Inflammatory macrophage (primary cell): ENCODE measurements at regions not wholly inside any gene's neighbourhood (a gene's known extent, or its start where the extent isn't known, plus 50 kb on each side); places are given as distances from the start of the nearest gene placed in this dataset.

Source experiments
- DNase-seq, 2 donors: peaks; one replicate each; pipeline ENCODE4 v3.0.0-alpha.2; 2020 to 2022

GRCh38 chr1:112231331-112231730 is 164.7 kb upstream of the CTTNBP2NL start:
- DNase-seq: no peak

- DNase-seq: no peak
Observed at GRCh38 chr1:112232848-112233247, 163.2 kb upstream of the CTTNBP2NL start.

- no peak for DNase-seq
Observed at GRCh38 chr1:112234710-112235109, 161.3 kb upstream of the CTTNBP2NL start.

GRCh38 chr1:112237983-112238545 is 157.9 kb upstream of the CTTNBP2NL start:
- no peak for DNase-seq

GRCh38 chr1:112239683-112240330 is 156.2 kb upstream of the CTTNBP2NL start:
- DNase-seq: no peak

- no peak for DNase-seq
Observed at GRCh38 chr1:112242470-112242869, 153.5 kb upstream of the CTTNBP2NL start.

- DNase-seq: no peak
Observed at GRCh38 chr1:112244131-112244530, 151.9 kb upstream of the CTTNBP2NL start.

GRCh38 chr1:112245114-112245513 is 150.9 kb upstream of the CTTNBP2NL start:
- no peak for DNase-seq

- DNase-seq: no peak
Observed at GRCh38 chr1:112247036-112247597, 148.9 kb upstream of the CTTNBP2NL start.

- no peak for DNase-seq
Observed at GRCh38 chr1:112247961-112248360, 148.1 kb upstream of the CTTNBP2NL start.

- DNase-seq: no peak
Observed at GRCh38 chr1:112250892-112251291, 145.1 kb upstream of the CTTNBP2NL start.

- no peak for DNase-seq
Observed at GRCh38 chr1:112251766-112252506, 144.1 kb upstream of the CTTNBP2NL start.

- no peak for DNase-seq
Observed at GRCh38 chr1:112253366-112253765, 142.6 kb upstream of the CTTNBP2NL start.

- DNase-seq: no peak
Observed at GRCh38 chr1:112255080-112255479, 140.9 kb upstream of the CTTNBP2NL start.

- DNase-seq: no peak
Observed at GRCh38 chr1:112256411-112256810, 139.6 kb upstream of the CTTNBP2NL start.

GRCh38 chr1:112257043-112257835 is 138.8 kb upstream of the CTTNBP2NL start:
- no peak for DNase-seq

- DNase-seq: no peak
Observed at GRCh38 chr1:112260699-112261098, 135.3 kb upstream of the CTTNBP2NL start.

GRCh38 chr1:112262316-112262715 is 133.7 kb upstream of the CTTNBP2NL start:
- no peak for DNase-seq

GRCh38 chr1:112263042-112263441 is 133.0 kb upstream of the CTTNBP2NL start:
- DNase-seq: no peak

- no peak for DNase-seq
Observed at GRCh38 chr1:112263453-112263852, 132.6 kb upstream of the CTTNBP2NL start.

- DNase-seq: no peak
Observed at GRCh38 chr1:112264010-112264409, 132.0 kb upstream of the CTTNBP2NL start.

- DNase-seq: no peak
Observed at GRCh38 chr1:112264553-112264952, 131.5 kb upstream of the CTTNBP2NL start.

- no peak for DNase-seq
Observed at GRCh38 chr1:112265931-112266330, 130.1 kb upstream of the CTTNBP2NL start.
